ENCODE measurements at regions not wholly inside any gene's neighbourhood (a gene's known extent, or its start where the extent isn't known, plus 50 kb on each side); places are given as distances from the start of the nearest gene placed in this dataset.

DNA sequence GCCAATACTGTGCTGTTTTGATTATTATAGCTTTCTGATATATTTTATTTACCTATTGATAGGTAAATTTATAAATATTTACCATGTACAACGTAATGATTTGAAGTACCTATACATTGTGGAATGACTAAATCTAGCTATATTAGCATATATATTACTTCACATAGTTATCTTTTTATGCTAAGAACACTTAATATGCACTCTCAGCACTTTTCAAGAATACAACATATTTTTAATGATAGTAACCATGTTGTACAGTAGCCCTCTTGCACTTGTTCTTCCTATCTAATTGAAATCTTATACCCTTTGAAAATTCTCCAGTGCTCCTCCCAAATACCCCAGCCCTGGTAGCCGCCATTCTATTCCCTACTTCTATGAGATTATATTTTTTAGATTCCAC is 604.0 kb upstream of the KIF2B start:
- TF ChIP-seq, protein P1, sequence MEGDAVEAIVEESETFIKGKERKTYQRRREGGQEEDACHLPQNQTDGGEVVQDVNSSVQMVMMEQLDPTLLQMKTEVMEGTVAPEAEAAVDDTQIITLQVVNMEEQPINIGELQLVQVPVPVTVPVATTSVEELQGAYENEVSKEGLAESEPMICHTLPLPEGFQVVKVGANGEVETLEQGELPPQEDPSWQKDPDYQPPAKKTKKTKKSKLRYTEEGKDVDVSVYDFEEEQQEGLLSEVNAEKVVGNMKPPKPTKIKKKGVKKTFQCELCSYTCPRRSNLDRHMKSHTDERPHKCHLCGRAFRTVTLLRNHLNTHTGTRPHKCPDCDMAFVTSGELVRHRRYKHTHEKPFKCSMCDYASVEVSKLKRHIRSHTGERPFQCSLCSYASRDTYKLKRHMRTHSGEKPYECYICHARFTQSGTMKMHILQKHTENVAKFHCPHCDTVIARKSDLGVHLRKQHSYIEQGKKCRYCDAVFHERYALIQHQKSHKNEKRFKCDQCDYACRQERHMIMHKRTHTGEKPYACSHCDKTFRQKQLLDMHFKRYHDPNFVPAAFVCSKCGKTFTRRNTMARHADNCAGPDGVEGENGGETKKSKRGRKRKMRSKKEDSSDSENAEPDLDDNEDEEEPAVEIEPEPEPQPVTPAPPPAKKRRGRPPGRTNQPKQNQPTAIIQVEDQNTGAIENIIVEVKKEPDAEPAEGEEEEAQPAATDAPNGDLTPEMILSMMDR (optimal IDR thresholded peaks at IDR 0.05 in 1 of 3, IDR thresholded peaks at IDR 0.05 in 1 of 3, conservative IDR thresholded peaks at IDR 0.05 in 1 of 3; ENCODE audit: extremely low read depth in 1 of 3, insufficient read depth in 2 of 3, low read length in 3 of 3), result no peak
- TF ChIP-seq EZH2 (IDR thresholded peaks at IDR 0.05; ENCODE audit: low read length), result no peak
